ENCODE measurements at regions not wholly inside any gene's neighbourhood (a gene's known extent, or its start where the extent isn't known, plus 50 kb on each side); places are given as distances from the start of the nearest gene placed in this dataset.

DNA sequence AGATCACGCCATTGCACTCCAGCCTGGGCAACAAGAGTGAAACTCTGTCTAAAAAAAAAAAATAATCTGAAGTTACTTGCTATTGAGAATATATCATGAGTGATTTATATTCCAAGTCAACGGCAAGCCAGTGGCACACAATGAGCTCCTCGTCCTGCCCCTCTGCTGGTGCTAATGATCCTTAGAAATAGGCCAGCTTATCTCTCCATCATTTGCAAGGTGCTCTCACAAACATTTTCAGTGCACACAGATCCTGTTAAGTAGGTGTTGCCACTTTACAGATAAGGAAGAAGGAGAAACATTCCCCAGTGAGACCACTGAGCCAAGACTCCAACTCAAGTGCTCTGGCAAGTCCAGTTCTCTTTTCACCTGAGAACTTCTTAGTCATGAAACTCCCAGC is 91.3 kb upstream of the GPR45 start:
- Histone ChIP-seq H3K4me2 (no peak overlapping the region), H3K4me3 (no peak overlapping the region), H3K9me3 (no peaks in the 10 kb centered on the region), H3K27ac (no peak overlapping the region), H3K4me1 (no peaks in the 10 kb centered on the region)
- FAIRE-seq (no peak), ATAC-seq (no peak), DNase-seq (ENCODE audit: low read depth in 1 of 2, low spot score in 1 of 2) (no peak)
- 34% methylated on average over 3 of the region's 3 CpGs for WGBS (ENCODE audit: missing lambda C conversion rate)
- TF ChIP-seq ZFP36 (IDR thresholded peaks at IDR 0.05; ENCODE audit: borderline replicate concordance, partially characterized antibody) (no peak), RNF2 (IDR thresholded peaks at IDR 0.05; ENCODE audit: borderline replicate concordance, low read depth) (no peak), FOXS1 (CRISPR knock-in tag; IDR thresholded peaks at IDR 0.05) (no peak)
- ChIA-PET POLR2A (no interaction called here), CTCF (no interaction called here)

DNA sequence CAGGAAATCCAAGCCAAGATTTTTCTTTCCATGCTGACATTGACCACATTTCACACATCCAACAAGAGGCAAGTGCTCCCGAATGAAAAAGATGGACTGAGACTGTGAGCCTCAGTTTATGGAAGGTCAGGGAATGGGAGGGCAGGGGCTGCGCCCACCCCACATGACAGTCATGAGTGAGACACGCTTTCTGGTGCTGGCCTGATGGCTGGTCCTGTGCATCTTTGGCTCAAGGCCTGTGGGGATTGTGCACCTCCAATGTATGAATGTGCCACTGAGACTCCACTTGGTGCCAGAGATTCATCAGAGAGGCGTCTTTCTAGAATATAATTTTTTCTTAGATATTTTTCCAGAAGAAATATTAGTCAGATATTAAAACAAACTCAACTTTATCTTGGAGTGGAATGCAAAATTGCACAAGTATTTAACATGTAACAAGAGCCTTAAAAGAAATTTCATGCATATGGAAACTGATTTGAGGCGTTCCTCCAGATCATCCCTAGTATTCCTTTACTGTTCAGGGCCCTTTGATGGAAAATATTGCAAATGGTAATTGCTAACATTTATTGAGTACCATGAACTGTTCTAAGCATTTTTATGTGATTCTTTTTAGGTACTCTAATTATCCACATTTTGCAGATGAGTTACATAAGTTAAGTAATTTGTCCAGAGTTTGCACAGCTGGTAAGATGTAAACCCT is 87.3 kb upstream of the GPR45 start:
- no peak for TF ChIP-seq FOXS1 (CRISPR knock-in tag; IDR thresholded peaks at IDR 0.05)
- no peak for TF ChIP-seq NFE2L2 (conservative IDR thresholded peaks at IDR 0.05; ENCODE audit: low read length)
- no peak for TF ChIP-seq RNF2 (IDR thresholded peaks at IDR 0.05; ENCODE audit: borderline replicate concordance, low read depth)
- TF ChIP-seq, protein P1, sequence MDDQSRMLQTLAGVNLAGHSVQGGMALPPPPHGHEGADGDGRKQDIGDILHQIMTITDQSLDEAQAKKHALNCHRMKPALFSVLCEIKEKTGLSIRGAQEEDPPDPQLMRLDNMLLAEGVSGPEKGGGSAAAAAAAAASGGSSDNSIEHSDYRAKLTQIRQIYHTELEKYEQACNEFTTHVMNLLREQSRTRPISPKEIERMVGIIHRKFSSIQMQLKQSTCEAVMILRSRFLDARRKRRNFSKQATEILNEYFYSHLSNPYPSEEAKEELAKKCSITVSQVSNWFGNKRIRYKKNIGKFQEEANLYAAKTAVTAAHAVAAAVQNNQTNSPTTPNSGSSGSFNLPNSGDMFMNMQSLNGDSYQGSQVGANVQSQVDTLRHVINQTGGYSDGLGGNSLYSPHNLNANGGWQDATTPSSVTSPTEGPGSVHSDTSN (IDR thresholded peaks at IDR 0.05) = no peak
- TF ChIP-seq, protein P2, sequence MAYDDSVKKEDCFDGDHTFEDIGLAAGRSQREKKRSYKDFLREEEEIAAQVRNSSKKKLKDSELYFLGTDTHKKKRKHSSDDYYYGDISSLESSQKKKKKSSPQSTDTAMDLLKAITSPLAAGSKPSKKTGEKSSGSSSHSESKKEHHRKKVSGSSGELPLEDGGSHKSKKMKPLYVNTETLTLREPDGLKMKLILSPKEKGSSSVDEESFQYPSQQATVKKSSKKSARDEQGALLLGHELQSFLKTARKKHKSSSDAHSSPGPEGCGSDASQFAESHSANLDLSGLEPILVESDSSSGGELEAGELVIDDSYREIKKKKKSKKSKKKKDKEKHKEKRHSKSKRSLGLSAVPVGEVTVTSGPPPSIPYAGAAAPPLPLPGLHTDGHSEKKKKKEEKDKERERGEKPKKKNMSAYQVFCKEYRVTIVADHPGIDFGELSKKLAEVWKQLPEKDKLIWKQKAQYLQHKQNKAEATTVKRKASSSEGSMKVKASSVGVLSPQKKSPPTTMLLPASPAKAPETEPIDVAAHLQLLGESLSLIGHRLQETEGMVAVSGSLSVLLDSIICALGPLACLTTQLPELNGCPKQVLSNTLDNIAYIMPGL (CRISPR knock-in tag; IDR thresholded peaks at IDR 0.05; ENCODE audit: borderline replicate concordance) = no peak
- TF ChIP-seq, protein P3, sequence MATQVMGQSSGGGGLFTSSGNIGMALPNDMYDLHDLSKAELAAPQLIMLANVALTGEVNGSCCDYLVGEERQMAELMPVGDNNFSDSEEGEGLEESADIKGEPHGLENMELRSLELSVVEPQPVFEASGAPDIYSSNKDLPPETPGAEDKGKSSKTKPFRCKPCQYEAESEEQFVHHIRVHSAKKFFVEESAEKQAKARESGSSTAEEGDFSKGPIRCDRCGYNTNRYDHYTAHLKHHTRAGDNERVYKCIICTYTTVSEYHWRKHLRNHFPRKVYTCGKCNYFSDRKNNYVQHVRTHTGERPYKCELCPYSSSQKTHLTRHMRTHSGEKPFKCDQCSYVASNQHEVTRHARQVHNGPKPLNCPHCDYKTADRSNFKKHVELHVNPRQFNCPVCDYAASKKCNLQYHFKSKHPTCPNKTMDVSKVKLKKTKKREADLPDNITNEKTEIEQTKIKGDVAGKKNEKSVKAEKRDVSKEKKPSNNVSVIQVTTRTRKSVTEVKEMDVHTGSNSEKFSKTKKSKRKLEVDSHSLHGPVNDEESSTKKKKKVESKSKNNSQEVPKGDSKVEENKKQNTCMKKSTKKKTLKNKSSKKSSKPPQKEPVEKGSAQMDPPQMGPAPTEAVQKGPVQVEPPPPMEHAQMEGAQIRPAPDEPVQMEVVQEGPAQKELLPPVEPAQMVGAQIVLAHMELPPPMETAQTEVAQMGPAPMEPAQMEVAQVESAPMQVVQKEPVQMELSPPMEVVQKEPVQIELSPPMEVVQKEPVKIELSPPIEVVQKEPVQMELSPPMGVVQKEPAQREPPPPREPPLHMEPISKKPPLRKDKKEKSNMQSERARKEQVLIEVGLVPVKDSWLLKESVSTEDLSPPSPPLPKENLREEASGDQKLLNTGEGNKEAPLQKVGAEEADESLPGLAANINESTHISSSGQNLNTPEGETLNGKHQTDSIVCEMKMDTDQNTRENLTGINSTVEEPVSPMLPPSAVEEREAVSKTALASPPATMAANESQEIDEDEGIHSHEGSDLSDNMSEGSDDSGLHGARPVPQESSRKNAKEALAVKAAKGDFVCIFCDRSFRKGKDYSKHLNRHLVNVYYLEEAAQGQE (IDR thresholded peaks at IDR 0.05) = no peak
- TF ChIP-seq RFX5 (IDR thresholded peaks at IDR 0.05) = no peak
- TF ChIP-seq NR3C1 (IDR thresholded peaks at IDR 0.05) = no peak
- no peak for TF ChIP-seq JUNB (IDR thresholded peaks at IDR 0.05)
- TF ChIP-seq, protein P4, sequence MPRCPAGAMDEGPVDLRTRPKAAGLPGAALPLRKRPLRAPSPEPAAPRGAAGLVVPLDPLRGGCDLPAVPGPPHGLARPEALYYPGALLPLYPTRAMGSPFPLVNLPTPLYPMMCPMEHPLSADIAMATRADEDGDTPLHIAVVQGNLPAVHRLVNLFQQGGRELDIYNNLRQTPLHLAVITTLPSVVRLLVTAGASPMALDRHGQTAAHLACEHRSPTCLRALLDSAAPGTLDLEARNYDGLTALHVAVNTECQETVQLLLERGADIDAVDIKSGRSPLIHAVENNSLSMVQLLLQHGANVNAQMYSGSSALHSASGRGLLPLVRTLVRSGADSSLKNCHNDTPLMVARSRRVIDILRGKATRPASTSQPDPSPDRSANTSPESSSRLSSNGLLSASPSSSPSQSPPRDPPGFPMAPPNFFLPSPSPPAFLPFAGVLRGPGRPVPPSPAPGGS (IDR thresholded peaks at IDR 0.05) = no peak
- no peak for TF ChIP-seq MAZ (IDR thresholded peaks at IDR 0.05; ENCODE audit: borderline replicate concordance, low read depth, low read length)
- no peak for TF ChIP-seq PHF8 (IDR thresholded peaks at IDR 0.05; ENCODE audit: borderline replicate concordance, low read depth)
- DNase-seq (ENCODE audit: low read depth in 1 of 2, low spot score in 1 of 2) (no peak), ATAC-seq (no peak), FAIRE-seq (no peak)
- Histone ChIP-seq H3K4me1 (no peaks in the 10 kb centered on the region), H3K4me3 (no peak overlapping the region), H3K4me2 (no peak overlapping the region), H3K27ac (no peak overlapping the region), H3K9me3 (peaks cover 15% of the 10 kb centered on the region)
- ChIA-PET POLR2A (no interaction called here), CTCF (no interaction called here)
- 2% methylated on average over 5 of the region's 5 CpGs for WGBS (ENCODE audit: missing lambda C conversion rate)

DNA sequence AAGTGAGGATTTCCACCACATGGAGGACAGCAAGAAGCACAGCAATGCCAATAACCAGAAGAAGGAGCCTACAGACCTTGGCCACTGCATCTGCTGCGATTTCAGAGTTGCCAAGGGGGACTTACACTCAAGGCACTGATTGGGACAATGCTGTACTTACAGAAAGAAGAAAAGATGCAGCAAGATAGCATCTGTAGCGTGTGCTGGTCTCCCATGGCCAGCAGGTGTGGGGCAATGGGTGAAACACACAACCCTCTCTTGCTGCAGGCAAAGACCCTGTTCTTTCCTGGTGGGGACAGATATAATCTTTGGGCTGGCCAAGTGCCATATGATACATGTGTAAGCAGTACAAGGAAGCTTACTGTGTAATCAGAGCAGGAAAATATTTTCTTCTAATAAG is 85.4 kb upstream of the GPR45 start:
- DNase-seq (ENCODE audit: low read depth in 1 of 2, low spot score in 1 of 2) (no peak), FAIRE-seq (no peak), ATAC-seq (no peak)
- Histone ChIP-seq H3K4me2 (no peak overlapping the region), H3K4me1 (no peaks in the 10 kb centered on the region), H3K9me3 (peaks cover 15% of the 10 kb centered on the region), H3K27ac (no peak overlapping the region), H3K4me3 (no peak overlapping the region)
- ChIA-PET CTCF (no interaction called here), POLR2A (no interaction called here)
- WGBS (ENCODE audit: missing lambda C conversion rate) = 0% methylated on average over 2 of the region's 2 CpGs
- no peak for TF ChIP-seq FOSL2 (IDR thresholded peaks at IDR 0.05)
- TF ChIP-seq FOSL2 (CRISPR knock-in tag; IDR thresholded peaks at IDR 0.05) = no peak
- TF ChIP-seq, protein P5, sequence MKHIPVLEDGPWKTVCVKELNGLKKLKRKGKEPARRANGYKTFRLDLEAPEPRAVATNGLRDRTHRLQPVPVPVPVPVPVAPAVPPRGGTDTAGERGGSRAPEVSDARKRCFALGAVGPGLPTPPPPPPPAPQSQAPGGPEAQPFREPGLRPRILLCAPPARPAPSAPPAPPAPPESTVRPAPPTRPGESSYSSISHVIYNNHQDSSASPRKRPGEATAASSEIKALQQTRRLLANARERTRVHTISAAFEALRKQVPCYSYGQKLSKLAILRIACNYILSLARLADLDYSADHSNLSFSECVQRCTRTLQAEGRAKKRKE (CRISPR knock-in tag; IDR thresholded peaks at IDR 0.05; ENCODE audit: low read depth) = no peak
- TF ChIP-seq ESRRA (IDR thresholded peaks at IDR 0.05; ENCODE audit: borderline replicate concordance, low read length) = no peak
- TF ChIP-seq CBX2 (IDR thresholded peaks at IDR 0.05; ENCODE audit: borderline replicate concordance, low read depth) = no peak
- TF ChIP-seq CHD4 (IDR thresholded peaks at IDR 0.05; ENCODE audit: borderline replicate concordance) = no peak
- TF ChIP-seq, protein P6, sequence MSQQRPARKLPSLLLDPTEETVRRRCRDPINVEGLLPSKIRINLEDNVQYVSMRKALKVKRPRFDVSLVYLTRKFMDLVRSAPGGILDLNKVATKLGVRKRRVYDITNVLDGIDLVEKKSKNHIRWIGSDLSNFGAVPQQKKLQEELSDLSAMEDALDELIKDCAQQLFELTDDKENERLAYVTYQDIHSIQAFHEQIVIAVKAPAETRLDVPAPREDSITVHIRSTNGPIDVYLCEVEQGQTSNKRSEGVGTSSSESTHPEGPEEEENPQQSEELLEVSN (IDR thresholded peaks at IDR 0.05; ENCODE audit: borderline replicate concordance, low read depth) = no peak
- no peak for TF ChIP-seq HOXB13 (CRISPR knock-in tag; IDR thresholded peaks at IDR 0.05; ENCODE audit: low read depth)
- no peak for TF ChIP-seq POLR2AphosphoS2 (conservative IDR thresholded peaks at IDR 0.05; ENCODE audit: low read length)
- no peak for TF ChIP-seq NR3C1 (IDR thresholded peaks at IDR 0.05)
